HL-60 (cell line): ENCODE measurements at regions not wholly inside any gene's neighbourhood (a gene's known extent, or its start where the extent isn't known, plus 50 kb on each side); places are given as distances from the start of the nearest gene placed in this dataset.

Experiments used
- DNase-seq, 2 experiments: peaks; one replicate each; pipeline ENCODE4 v3.0.0-alpha.2; 2010 to 2020; ENCODE audit warnings: low read depth in 1 of 2, low spot score in 1 of 2
- H3K27ac ChIP-seq: fragments of 250-450 bp; sonication (Bioruptor Pico); replicated peaks from 2 replicates; pipeline ENCODE4 v1.5.1; 2020; ENCODE audit warnings: mild to moderate bottlenecking, moderate library complexity
- H3K27me3 ChIP-seq: fragments of 250-450 bp; sonication (Bioruptor Pico); 2 replicates; pipeline ENCODE4 v1.5.1; 2021; ENCODE audit warnings: mild to moderate bottlenecking, moderate library complexity; ENCODE audit not compliant: insufficient read depth, poor library complexity, severe bottlenecking
- H3K4me3 ChIP-seq: replicated peaks from 2 replicates; pipeline ENCODE4 v1.5.1; 2011; ENCODE audit warnings: mild to moderate bottlenecking, control low read depth, low read length; ENCODE audit not compliant: insufficient read depth
- CTCF ChIP-seq: IDR thresholded peaks from one replicate; pipeline ENCODE4 v1.5.1; 2011; ENCODE audit warnings: low read length, control low read depth, inconsistent platforms; ENCODE audit not compliant: insufficient read depth
- GABPA ChIP-seq: IDR thresholded peaks from 2 replicates; pipeline ENCODE4 v1.6.1; 2012; ENCODE audit warnings: low read depth
- POLR2AphosphoS5 ChIP-seq: IDR thresholded peaks from 2 replicates; pipeline ENCODE4 v1.6.1; 2012; ENCODE audit warnings: low read depth
- REST ChIP-seq: IDR thresholded peaks from 2 replicates; pipeline ENCODE4 v1.6.1; 2012; ENCODE audit warnings: low read depth; ENCODE audit not compliant: insufficient replicate concordance
- SPI1 ChIP-seq: IDR thresholded peaks from 2 replicates; pipeline ENCODE4 v1.6.1; 2012; ENCODE audit warnings: low read depth, mild to moderate bottlenecking, borderline replicate concordance

- no peak for DNase-seq
- no peak overlapping the region for H3K27ac ChIP-seq
- no peak overlapping the region for H3K4me3 ChIP-seq
- TF ChIP-seq REST = no peak
- TF ChIP-seq POLR2AphosphoS5 = no peak
- no peak for TF ChIP-seq GABPA
- TF ChIP-seq CTCF = no peak
- TF ChIP-seq SPI1 = no peak
- peaks cover 38% of the 10 kb centered on the region for H3K27me3 ChIP-seq
Measured at GRCh38 chr3:127459891-127460290, 130.6 kb downstream of the TPRA1 start.

GRCh38 chr3:127458696-127459604 lies 131.6 kb downstream of the TPRA1 start:
- DNase-seq = no peak
- H3K27me3 ChIP-seq = peaks cover 38% of the 10 kb centered on the region
- H3K27ac ChIP-seq = no peak overlapping the region
- no peak overlapping the region for H3K4me3 ChIP-seq
- TF ChIP-seq POLR2AphosphoS5 = no peak
- peak; percentile 96 for TF ChIP-seq REST
- TF ChIP-seq SPI1 = no peak

- Histone ChIP-seq H3K4me3 (no peak overlapping the region), H3K27ac (no peak overlapping the region), H3K27me3 (peaks cover 45% of the 10 kb centered on the region)
- no peak for TF ChIP-seq GABPA
- TF ChIP-seq POLR2AphosphoS5 = no peak
- no peak for TF ChIP-seq CTCF
- TF ChIP-seq REST = no peak
- no peak for TF ChIP-seq SPI1
- no peak for DNase-seq
Measured at GRCh38 chr3:127457546-127458145, 132.9 kb downstream of the TPRA1 start.
